ENCODE measurements at regions not wholly inside any gene's neighbourhood (a gene's known extent, or its start where the extent isn't known, plus 50 kb on each side); places are given as distances from the start of the nearest gene placed in this dataset.
"Not testable (repeated sequence)": the region's sequence is repeated elsewhere in the genome, so short reads cannot be mapped to it uniquely, and the experiment has no call there.

DNA sequence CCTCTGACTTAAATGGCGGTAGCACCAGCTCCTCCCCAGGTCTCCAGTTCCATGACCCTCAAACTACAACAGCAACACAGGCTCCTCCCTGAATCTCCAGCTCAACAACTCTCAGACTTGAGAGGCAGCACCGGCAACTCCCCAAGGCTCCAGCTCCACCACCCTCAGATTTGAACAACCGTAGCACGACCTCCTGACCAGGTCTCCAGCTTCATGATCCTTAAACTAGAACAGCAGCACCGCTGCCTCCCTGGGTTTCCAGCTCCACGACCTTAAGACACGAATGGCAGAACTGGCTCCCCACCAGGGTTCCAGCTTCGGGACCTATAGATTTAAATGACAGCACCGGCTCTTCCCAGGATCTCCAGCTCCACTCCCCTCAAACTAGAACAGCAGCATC lies 325.8 kb downstream of the PREX1 start:
- DNase-seq (ENCODE audit: insufficient read length, low spot score), result no peak
- FAIRE-seq, result no peak
- TF ChIP-seq, protein P1, sequence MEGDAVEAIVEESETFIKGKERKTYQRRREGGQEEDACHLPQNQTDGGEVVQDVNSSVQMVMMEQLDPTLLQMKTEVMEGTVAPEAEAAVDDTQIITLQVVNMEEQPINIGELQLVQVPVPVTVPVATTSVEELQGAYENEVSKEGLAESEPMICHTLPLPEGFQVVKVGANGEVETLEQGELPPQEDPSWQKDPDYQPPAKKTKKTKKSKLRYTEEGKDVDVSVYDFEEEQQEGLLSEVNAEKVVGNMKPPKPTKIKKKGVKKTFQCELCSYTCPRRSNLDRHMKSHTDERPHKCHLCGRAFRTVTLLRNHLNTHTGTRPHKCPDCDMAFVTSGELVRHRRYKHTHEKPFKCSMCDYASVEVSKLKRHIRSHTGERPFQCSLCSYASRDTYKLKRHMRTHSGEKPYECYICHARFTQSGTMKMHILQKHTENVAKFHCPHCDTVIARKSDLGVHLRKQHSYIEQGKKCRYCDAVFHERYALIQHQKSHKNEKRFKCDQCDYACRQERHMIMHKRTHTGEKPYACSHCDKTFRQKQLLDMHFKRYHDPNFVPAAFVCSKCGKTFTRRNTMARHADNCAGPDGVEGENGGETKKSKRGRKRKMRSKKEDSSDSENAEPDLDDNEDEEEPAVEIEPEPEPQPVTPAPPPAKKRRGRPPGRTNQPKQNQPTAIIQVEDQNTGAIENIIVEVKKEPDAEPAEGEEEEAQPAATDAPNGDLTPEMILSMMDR (IDR thresholded peaks at IDR 0.05; ENCODE audit: insufficient read depth, missing control alignments), result no peak

DNA sequence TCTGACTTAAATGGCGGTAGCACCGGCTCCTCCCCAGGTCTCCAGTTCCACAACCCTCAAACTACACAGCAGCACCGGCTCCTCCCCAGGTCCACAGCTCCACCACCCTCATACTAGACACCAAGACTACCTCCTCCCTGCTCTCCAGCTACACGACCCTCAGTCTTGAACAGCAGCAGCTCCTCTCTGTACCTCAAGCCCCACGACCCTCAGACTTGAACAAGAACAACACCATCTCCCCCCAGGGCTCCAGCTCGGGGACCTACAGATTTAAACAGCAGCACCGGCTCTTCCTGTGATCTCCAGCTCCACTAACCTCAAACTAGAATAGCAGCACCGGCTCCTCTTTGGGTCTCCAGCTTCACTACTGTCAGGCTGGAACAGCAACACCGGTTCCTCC lies 326.9 kb downstream of the PREX1 start:
- not testable (repeated sequence) for FAIRE-seq; DNase-seq (ENCODE audit: insufficient read length, low spot score)

DNA sequence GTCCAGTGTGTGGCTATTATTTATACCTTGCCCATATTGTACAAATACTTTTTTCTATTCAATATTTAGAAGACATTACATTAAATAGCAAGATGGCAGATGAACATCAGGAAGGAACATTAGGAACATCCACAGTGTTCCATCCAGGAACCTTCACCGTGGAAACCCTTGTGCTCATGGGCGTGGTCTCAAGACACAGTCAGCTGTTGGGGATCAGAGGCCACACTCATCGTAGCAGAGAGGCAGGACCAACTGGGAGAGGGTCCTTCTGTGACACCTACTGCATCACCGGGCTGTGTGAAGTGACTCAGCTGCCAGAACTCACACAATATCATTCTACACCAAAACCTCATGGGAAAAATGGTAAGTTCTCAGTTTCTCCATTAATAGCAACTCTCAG lies 328.9 kb downstream of the PREX1 start:
- not testable (repeated sequence) for DNase-seq (ENCODE audit: insufficient read length, low spot score); FAIRE-seq

DNA sequence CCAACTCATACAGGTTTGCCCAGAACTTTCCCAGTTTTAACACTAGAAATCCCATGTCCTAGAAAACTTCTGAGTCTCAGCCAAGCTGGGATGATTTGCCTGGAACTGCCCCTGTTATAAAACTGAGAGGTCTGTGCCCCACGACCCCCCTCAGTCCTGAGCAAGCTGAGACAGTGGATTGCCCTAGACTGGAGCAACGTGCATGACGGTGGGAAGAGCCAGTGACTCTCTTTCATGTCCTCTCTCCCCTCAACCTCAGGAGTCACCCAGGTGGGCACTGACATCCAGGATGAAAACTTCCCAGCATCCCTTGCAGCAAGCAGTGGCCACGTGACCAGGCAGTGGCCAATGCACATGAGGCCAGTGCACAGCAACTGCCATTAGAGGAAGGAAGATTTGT lies 329.7 kb downstream of the PREX1 start:
- not testable (repeated sequence) for DNase-seq (ENCODE audit: insufficient read length, low spot score); FAIRE-seq

DNA sequence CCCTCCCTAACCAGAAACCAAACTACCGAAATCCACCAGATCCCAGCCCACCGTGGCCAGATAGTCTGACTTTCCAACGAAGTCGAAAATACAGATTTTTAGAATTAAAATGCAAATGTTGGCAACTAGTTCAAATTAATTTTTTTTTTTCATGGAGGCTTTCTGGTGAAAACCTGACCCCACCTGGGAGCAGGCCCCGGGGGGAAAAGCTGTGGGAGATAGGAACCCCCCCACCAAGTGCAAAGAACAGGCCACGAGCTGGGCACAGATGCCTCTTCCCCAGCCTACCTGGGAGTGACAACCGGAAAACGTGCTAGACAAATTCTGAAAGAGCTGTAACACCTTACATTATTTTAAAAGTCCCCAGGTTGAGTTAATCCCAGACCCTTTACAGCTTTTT lies 333.8 kb downstream of the PREX1 start:
- TF ChIP-seq, protein P1 (IDR thresholded peaks at IDR 0.05; ENCODE audit: insufficient read depth, missing control alignments), result no peak
- DNase-seq (ENCODE audit: insufficient read length, low spot score) (no peak), FAIRE-seq (no peak)

DNA sequence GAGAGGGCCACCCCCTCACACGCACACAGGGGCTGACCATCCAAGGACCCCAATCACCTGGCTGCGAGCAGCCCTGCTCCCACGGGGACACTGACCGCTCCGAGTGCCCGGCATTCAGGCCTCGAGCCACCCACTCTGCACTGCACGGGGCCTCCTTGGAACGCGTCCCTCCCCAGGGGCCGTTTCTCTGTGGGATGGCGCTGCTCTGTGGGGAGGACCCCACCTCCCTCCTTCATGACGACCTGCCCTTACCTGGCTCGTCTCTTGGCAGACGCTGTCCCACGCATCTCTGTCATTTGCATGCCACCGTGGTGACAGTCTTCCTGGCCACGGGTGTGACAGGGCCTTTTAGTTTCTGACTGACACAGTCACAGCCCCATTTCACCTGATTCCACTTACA lies 334.5 kb downstream of the PREX1 start:
- FAIRE-seq; DNase-seq (ENCODE audit: insufficient read length, low spot score): not testable (repeated sequence)

DNA sequence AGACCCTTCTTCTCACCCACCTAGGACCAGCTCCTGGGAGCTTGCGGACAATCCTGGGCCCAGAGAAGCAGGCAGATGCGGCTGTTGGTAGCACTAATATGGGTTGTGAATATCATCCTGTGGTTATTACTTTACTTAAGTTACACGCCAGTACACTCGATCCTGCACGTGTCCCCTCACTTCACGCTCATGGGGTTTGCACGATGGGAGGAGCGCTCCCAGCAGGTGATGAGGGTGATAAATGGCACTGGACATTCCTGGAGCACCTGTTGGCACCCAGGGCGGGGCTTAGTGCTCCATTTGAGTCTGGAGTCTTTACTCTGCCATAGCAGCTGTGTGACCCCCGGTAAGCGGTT lies 335.1 kb downstream of the PREX1 start:
- FAIRE-seq, result no peak
- TF ChIP-seq, protein P1 (IDR thresholded peaks at IDR 0.05; ENCODE audit: insufficient read depth, missing control alignments), result no peak
- no peak for DNase-seq (ENCODE audit: insufficient read length, low spot score)

DNA sequence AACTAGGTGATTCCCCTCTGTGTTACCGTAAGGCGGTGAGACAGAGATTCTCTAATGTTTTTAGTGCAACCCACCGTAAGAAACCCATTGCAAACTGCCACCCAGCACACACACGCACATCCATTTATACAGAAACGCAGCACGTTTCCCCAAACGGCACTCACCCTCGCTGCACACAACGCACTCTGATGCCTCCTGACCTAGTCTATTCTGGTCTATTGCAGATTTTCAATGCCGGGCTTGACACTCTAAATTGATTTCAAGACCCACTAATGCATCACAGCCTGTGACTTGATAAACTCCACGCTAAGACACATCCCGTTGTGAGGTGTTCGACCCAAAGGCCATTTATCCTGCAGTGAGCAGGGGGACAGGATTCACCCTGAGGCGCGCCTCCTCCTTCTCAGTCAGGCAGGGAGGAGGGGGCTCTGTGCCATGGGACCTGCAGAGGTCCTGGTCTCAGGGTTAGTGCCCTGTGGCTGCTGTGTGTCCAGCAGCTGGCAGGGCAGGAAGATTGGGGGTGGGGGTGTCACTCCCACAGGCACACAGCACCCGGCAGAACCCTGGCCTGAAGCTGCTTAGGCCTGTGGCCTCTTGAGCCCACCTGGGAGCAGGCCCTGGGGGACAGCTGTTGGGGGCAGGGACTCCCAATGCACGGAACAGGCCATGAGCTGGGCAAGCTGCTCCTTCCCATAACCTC lies 335.6 kb downstream of the PREX1 start:
- TF ChIP-seq, protein P1 (IDR thresholded peaks at IDR 0.05; ENCODE audit: insufficient read depth, missing control alignments), result no peak
- no peak for DNase-seq (ENCODE audit: insufficient read length, low spot score)
- FAIRE-seq, result no peak

DNA sequence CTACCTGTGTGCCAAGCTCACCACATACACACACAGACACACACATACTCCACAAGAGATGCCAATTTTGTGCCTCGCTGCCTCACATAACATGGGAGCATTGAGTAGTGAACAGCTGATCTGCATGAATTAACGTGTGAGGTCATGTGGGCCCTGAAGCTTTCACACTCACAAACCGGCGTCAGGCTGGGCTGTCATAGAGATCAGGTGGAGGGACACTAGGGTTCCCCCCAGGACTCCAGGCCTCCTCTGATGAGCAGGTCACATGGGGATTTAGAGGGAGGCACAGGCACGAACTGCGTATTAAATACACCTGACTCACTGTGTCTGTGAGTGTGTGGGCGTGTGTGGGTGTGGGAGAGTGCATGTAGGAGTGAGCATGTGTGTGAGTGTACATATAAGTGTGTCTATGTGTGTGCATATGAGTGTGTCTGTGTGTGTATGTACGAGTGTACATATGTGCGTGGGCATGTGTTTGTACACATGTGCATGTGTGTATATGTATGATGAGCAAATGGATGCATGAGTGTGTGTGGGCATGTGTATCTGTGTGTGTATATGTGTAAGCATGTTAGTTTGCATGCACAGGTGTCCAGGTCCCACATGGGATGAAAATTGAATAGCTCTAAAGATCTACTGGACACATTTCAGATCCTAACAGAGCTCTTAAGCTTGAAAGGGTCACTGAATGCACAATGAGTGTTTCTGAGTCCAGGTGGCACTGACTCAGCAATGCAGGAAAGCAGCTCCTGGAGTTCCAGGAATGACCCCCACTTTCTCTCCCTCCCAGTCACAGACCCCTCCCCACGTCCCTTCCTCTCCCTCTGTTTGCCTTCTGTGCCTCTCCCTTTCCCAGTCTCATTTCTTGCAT lies 336.6 kb downstream of the PREX1 start:
- DNase-seq (ENCODE audit: insufficient read length, low spot score) (no peak), FAIRE-seq (no peak)
- TF ChIP-seq, protein P1 (IDR thresholded peaks at IDR 0.05; ENCODE audit: insufficient read depth, missing control alignments), result no peak

DNA sequence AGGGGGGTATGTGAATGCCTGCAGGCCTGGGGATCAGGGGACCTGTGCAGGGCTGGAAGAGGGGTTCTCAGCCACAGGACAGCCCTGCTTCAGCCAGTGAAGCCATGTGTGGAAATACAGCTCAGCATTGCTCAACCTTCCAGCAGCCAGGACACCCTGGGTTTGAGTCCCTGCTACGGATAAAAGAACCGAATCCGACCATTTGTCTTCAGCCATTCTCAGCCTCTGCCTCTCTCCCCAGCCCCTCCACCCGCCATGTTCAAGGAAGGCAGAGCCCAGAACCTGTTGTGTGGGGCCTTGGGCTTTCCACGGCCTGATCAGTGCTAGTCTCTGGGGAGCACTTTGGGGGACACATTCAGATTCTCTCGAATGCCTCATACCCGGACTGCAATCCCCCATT lies 337.5 kb downstream of the PREX1 start:
- FAIRE-seq; DNase-seq (ENCODE audit: insufficient read length, low spot score): not testable (repeated sequence)
